HL-60 (cell line): ENCODE measurements at regions not wholly inside any gene's neighbourhood (a gene's known extent, or its start where the extent isn't known, plus 50 kb on each side); places are given as distances from the start of the nearest gene placed in this dataset.
A peak's percentile ranks its signal among the peaks of the same experiment; 100 is the strongest.

Experiments
- DNase-seq, 2 experiments: peaks; one replicate each; pipeline ENCODE4 v3.0.0-alpha.2; 2010 to 2020; ENCODE audit warnings: low read depth in 1 of 2, low spot score in 1 of 2
- H3K27ac ChIP-seq: fragments of 250-450 bp; sonication (Bioruptor Pico); replicated peaks from 2 replicates; pipeline ENCODE4 v1.5.1; 2020; ENCODE audit warnings: mild to moderate bottlenecking, moderate library complexity
- H3K27me3 ChIP-seq: fragments of 250-450 bp; sonication (Bioruptor Pico); 2 replicates; pipeline ENCODE4 v1.5.1; 2021; ENCODE audit warnings: mild to moderate bottlenecking, moderate library complexity; ENCODE audit not compliant: insufficient read depth, poor library complexity, severe bottlenecking
- H3K4me3 ChIP-seq: replicated peaks from 2 replicates; pipeline ENCODE4 v1.5.1; 2011; ENCODE audit warnings: mild to moderate bottlenecking, control low read depth, low read length; ENCODE audit not compliant: insufficient read depth
- CTCF ChIP-seq: IDR thresholded peaks from one replicate; pipeline ENCODE4 v1.5.1; 2011; ENCODE audit warnings: low read length, control low read depth, inconsistent platforms; ENCODE audit not compliant: insufficient read depth
- GABPA ChIP-seq: IDR thresholded peaks from 2 replicates; pipeline ENCODE4 v1.6.1; 2012; ENCODE audit warnings: low read depth
- POLR2AphosphoS5 ChIP-seq: IDR thresholded peaks from 2 replicates; pipeline ENCODE4 v1.6.1; 2012; ENCODE audit warnings: low read depth
- REST ChIP-seq: IDR thresholded peaks from 2 replicates; pipeline ENCODE4 v1.6.1; 2012; ENCODE audit warnings: low read depth; ENCODE audit not compliant: insufficient replicate concordance
- SPI1 ChIP-seq: IDR thresholded peaks from 2 replicates; pipeline ENCODE4 v1.6.1; 2012; ENCODE audit warnings: low read depth, mild to moderate bottlenecking, borderline replicate concordance

- Histone ChIP-seq H3K27ac (no peak overlapping the region), H3K4me3 (no peak overlapping the region), H3K27me3 (no peaks in the 10 kb centered on the region)
- no peak for DNase-seq
- no peak for TF ChIP-seq GABPA
- TF ChIP-seq SPI1: no peak
- no peak for TF ChIP-seq CTCF
- TF ChIP-seq POLR2AphosphoS5: no peak
- TF ChIP-seq REST: no peak
These were observed 334.5 kb upstream of the EMCN start for GRCh38 chr4:100852326-100852725.

- Histone ChIP-seq H3K4me3 (no peak overlapping the region), H3K27ac (no peak overlapping the region), H3K27me3 (no peaks in the 10 kb centered on the region)
- DNase-seq: no peak
- TF ChIP-seq POLR2AphosphoS5 (no peak), CTCF (no peak), GABPA (no peak), SPI1 (no peak), REST (no peak)
These were observed 331.5 kb upstream of the EMCN start for GRCh38 chr4:100849319-100849718.

GRCh38 chr4:100848841-100849240 lies 331.0 kb upstream of the EMCN start:
- TF ChIP-seq REST (no peak), CTCF (peak; percentile 1)
- Histone ChIP-seq H3K27ac (no peak overlapping the region), H3K4me3 (no peak overlapping the region), H3K27me3 (no peaks in the 10 kb centered on the region)
- peak in 1 of 2 experiments; percentile 28 for DNase-seq
